ENCODE measurements at regions not wholly inside any gene's neighbourhood (a gene's known extent, or its start where the extent isn't known, plus 50 kb on each side); places are given as distances from the start of the nearest gene placed in this dataset.

GRCh38 chr9:7976167-7976755 lies 176.7 kb upstream of the DMAC1 start:
- no peak for TF ChIP-seq REST (IDR thresholded peaks at IDR 0.05; ENCODE audit: borderline replicate concordance)
- TF ChIP-seq, protein P1, sequence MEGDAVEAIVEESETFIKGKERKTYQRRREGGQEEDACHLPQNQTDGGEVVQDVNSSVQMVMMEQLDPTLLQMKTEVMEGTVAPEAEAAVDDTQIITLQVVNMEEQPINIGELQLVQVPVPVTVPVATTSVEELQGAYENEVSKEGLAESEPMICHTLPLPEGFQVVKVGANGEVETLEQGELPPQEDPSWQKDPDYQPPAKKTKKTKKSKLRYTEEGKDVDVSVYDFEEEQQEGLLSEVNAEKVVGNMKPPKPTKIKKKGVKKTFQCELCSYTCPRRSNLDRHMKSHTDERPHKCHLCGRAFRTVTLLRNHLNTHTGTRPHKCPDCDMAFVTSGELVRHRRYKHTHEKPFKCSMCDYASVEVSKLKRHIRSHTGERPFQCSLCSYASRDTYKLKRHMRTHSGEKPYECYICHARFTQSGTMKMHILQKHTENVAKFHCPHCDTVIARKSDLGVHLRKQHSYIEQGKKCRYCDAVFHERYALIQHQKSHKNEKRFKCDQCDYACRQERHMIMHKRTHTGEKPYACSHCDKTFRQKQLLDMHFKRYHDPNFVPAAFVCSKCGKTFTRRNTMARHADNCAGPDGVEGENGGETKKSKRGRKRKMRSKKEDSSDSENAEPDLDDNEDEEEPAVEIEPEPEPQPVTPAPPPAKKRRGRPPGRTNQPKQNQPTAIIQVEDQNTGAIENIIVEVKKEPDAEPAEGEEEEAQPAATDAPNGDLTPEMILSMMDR (IDR thresholded peaks at IDR 0.05; ENCODE audit: poor library complexity, severe bottlenecking), result no peak
